GM19025 (cell line): ENCODE measurements at regions not wholly inside any gene's neighbourhood (a gene's known extent, or its start where the extent isn't known, plus 50 kb on each side); places are given as distances from the start of the nearest gene placed in this dataset.

ENCODE experiments used
- ATAC-seq: cut with Tn5 transposase; IDR thresholded peaks from one replicate; pipeline ENCODE4 v1.9.1; 2021; ENCODE audit warnings: mild to moderate bottlenecking, low read depth, moderate library complexity; ENCODE audit not compliant: unreplicated experiment

DNA sequence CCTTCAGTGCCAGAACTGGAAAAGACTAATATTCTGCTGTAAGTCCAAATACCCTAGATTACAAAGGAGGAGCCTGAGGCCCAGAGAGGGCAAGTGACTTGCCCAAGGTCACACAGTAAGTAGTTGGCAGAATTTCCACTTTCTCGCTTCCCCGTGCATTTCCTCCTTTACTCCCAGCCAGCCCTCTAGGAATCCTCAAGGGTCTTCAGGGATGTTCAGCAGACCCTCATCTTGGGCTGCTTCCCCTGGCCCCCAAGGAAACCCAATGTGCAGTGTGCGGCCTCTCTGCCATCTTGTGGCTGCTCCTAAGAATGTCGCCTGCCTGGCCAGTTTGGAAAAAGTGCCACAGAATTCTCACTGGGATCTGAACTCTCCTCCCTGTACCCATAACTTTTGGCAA lies 217.7 kb upstream of the LRFN2 start:
- no peak for ATAC-seq

DNA sequence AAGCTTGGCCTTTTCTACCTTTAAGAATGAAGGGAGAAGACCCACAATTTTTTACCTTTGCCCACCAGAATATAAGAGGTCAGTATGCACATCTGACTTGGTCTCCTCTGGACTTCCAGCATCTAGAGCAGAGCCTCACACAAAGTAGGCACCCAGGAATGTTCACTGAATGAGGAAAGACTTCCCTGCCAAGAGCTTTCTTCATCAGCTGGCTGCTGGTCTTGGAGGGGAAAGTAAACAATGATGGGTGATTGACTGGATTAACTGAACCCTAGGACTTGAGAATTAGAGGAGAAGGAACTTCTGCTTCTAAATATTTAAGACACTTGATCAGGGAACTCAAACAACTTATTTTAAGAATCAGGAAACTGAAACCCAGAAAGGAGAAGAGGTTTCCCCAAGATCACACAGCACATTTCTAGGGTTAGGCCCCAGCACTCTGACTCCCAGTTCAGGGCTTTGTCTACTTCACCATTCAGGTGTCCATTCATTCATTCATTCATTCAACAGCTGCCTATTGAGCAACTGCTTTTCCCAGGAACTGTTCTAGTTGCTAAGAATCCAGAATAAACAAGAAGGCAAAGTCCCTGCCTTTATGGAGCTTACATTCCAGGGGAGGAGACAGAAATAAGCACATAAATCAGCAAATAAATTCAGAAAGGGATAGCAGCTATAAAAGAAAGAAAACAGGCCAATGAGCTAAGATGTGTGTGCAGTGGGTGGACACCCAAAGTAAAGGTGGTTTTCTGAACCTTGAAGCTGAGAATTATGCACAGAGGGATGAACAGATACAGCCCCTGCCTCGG lies 216.9 kb upstream of the LRFN2 start:
- ATAC-seq = no peak

DNA sequence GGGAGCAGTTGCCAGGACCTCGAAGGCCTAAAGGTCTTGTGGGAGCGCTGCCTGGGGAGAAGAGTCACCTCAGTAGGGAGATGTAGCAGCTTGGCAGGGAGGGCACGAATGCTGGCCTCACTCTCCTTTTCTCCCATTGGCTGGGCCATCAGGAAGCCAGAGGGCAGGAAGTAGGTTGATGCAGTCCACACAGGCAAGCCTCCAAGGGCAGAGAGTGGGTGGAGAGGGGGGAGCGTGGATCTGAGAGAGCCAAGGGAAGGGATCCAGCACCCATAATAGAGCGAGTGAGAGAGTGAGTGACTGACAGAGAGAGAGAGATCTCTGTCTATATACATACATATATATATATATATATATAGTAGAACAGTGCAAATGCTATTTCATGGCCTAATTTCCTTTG lies 215.3 kb upstream of the LRFN2 start:
- no peak for ATAC-seq

DNA sequence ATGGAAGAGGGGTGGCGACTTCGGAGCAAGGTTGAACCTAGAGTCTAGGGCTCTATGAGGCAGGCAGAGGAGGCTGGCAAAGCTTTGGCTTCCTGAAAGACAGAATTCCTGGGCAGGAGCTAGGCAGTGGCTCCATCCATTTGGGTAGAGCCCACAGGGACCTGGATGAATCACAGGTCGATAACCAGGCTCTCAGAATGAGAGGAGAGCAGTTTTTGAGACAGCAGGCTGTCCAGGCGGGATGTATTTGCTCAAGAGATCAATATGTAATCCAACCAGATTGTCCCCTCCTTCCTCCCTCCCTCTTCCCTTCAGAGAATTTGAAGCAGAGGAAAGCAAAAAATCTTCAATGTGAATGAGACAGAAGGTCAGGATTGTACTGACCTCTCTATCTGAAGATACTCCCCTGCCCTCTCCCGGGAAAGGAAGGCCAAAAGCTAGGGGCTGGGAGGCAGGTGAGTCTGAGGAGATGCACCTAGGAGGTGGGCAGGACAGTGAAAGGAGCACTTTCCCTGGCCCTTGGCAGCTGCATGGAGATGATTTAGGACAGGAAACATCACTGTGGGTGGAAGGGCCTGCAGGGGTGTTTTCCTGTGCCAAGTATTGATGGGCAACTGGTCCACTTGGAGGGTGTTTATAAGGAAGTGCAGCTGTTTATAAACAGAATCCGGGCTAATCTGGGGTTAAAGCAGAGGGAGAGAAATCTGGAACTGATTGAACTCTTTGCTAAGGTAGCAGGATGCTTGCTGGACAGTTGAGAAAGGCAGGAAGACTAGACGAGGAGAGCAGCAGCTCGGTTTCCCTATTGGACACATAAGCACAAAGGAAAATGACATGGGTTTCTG lies 212.4 kb upstream of the LRFN2 start:
- no peak for ATAC-seq

DNA sequence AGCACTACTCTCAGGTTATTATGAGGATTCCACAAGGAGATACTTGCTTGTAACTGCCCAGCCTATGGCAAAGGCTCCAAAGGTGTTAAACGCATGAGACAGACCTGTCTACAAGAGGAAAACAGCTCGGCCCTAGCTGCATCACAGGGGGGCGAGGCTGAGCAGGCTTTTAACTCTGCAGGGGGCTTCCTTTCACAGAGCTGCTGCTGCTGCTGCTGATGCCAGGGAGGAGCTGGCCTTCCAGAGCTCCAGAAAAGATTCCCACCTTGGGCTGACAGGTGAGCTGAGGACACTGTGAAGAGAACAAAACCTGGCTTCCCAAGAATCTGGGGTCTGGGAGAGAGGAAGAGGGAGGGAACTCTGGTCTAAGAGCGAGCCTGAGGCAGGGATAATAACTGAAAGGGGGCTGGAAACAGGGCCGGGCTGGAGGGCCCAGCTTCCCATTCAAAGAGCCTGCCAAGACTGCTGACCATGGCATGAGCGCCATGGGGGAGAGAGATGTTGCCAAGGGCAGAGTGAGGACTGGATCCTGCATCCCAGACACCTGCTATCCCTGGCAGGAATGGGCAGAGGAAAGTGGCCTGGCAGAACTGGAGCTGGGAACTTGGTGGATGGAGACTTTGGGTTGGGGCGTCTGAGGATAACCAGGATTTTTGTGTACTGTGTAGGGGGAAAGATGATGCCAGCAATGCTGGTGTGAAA lies 211.1 kb upstream of the LRFN2 start:
- no peak for ATAC-seq

DNA sequence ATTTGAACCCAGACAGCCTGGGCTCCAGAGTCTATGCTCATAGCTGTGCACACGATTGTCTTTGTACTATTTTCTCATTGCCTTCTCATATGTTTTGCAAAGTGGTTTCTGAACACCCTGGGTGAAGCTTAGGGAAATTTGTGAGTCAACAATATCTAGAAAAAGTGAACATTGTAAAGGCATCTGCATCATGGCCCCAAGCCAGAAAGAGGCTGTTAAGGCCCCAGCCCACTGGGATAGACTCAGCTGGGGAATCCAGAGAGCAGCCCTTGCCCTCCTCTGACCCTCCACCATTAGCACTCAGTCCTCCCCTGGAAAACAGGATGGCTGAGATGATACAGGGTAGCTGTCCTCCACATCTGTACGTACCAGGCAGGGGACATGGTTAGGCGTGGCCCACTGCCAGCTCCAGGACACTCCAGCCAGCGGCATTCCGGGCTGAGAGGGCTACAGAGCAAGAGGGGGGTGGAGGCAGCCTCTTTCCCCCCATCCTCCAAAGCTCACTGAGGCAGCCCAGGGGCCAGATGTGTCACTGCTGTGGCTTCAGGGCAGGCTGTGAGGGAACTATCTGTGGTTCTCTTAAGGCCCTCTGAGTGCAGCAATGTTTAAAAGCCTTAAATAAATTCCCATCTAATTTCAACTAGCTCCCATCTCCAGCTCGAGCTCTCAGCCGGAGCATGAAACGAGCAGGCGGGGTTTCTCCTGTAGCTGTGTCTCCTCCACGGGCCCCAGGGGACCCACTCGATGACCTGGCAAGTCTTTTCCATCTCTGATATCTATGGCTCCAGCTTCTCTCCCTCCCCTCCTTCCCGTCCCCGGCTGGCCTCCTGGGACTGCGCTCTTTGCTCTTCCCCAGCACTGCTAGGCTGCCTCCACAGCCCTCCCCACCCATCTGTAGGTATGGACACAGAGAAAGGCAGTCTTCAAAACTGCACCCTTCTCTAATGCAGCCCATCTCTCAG lies 209.4 kb upstream of the LRFN2 start:
- ATAC-seq = no peak

DNA sequence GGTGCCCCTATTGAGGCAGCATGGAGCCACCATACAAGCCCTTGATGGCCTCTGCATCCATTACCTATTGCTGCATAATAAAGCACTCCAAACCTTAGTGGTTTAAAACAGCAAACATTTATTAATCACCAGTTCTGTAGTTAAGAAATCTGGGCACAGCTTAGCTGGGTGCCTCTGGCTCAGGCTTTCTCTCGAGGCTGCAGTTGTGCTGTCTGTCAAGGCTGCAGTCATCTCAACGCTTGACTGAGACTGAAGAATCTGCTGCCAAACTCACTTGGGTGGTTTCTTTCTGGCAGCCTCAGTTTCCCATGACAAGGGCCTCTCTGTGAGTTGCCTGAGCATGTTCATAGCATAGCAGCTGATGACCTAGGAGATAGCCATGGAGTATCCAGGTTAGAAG lies 207.4 kb upstream of the LRFN2 start:
- ATAC-seq = no peak

DNA sequence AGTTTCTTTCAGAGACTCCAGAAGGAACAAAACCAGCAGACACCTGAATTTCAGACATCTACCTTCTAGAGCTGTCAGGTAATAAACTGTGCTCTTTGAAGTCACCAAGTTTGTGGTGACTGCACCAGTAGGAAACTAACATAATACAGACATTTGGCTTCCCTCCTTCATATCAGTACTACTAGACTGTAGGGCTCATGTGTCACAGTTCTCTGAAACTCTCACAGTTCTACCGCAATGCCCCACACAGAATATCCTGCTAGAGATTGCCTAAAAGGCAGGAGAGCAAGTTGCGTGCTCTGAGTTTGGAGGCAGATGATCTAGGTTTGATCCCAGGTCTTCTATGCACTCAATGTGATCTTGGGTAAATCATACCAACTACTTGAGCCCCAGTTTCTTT lies 205.0 kb upstream of the LRFN2 start:
- no peak for ATAC-seq

DNA sequence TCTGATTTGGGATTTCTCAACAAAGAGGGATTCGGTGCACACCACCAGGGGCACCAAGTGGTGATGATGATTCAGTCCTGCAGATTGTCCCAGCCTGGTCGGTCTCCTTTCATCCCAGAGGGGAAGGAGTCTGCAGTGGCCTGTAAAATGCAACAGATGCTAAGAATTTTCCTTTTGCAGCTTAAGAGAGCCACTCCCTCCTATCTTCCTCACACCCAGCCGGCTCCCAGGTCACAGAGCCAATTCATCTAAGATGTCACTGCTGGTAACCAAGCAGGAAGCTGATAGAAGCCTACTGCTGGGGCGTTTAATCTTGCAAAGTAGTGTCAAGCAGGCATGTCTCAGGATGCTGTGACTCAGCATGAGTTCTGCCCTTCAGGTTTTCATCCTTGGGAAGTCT lies 203.8 kb upstream of the LRFN2 start:
- no peak for ATAC-seq

DNA sequence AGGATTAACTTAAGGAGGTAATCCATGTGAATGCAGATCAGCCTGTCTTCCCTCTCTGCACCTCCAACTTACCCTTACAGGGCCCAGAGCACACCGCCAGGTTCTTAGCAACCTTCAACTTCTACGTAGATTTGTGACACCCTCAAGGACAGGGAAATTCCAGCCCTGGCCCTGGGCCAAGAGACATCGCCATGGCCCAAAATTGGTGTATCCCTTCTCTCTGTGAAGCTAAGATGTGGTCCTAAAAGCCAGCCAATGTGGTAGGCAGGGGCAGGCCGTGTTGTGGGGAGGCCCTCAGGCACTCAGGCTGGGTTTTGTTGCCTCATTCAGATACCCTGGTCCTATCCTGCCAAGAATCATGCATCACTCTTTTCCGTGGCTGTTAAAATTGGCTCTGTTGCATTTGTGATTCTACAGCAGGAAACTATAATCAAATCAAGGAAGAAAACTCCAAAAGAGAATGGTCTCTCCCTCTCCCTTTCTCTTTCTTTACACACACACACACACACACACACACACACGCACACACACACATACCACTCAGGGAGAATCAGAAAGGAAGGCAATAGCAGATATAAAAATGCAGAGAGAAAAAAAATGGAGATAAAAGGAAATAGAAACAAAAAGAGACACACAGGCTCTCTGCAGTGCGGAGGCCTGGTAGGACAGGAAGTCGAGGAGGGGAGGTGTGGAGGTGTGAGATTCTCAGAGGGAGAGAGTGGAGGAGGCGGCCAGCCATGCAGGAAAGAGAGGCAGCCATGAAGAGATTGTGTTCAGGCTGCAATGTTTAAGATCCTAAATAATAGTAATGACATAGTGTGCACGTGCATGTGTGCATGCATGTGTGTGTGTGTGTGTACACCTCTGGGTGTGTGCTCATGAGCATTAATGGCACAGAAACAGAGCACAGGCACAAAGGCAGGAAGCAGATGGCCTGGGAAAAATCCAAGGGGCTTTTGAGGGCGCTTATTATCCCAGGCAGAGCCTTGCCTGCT lies 201.8 kb upstream of the LRFN2 start:
- no peak for ATAC-seq

DNA sequence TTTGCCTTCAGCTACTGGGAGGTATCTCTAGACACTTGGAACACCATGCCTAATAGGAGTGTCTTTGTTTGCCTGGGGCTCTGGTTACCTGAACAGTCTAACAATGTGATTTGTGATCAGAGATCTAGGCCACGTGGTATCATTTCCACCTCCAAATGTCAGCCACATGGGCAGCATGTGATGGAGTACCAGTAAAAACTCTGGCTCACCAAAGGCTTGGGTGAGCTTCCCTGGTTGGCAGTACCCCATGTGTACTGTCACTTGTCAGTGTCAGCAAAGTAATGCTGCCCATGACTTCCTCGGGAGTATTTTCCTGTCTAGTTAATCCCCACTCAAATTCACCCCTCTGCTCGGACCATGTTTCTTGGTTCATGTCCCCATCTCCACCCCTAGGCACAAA lies 195.2 kb upstream of the LRFN2 start:
- ATAC-seq = no peak

DNA sequence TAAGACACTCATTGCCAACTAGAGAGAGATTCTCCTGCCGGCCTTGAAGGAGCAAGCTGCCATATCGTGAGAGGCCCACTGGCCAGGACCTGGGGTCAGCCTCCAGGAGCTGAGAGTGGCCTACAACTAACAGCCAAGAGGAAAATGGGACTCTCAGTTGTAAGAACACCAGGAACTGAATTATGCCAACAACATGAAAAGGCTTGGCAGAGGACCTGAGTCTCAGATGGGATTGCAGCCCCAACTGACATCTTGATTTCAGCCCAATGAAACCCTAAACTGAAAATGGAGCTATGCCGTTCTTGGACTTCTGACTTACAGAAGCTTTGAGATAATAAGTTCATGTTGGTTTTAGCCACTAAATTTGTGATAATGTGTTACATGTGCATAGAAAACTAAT lies 193.5 kb upstream of the LRFN2 start:
- ATAC-seq = no peak

DNA sequence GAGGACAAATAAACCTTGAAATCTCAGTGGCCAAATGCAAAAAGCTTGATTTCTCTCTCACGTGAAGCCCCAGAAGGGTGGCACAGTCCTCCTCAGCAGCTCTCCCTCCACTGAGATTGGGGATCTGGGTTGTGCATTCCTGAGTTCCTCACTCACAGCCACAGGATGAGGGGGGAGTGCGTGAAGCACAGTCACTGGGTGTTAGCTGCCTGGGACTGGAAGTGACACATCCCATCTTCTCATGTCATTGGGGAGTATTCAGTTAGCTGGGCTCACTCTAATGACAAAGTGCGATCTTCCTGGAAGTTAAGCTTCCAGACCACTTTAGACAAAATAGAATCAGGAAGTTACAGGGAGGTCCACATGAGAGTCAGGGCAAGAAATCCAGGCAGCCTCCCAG lies 192.2 kb upstream of the LRFN2 start:
- ATAC-seq = no peak

DNA sequence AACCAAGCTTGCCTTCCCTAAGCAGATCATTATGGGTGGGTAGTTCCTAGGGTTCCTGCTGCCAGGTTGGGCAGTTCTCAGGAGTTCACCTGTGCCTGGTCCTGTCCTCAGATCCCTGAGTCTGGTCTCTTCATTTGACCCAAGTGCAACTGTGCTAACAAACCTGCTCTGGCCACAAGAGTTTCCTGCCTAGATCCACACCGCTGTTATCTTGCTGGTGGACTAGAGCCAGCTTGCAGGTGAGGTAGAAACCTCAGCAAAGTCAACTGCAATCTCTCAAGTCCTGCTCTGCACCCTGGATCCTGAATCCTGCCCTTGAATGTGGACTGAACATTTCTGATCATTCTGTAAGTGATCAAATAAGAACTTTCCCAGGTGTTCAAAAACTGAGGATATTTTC lies 191.8 kb upstream of the LRFN2 start:
- no peak for ATAC-seq

DNA sequence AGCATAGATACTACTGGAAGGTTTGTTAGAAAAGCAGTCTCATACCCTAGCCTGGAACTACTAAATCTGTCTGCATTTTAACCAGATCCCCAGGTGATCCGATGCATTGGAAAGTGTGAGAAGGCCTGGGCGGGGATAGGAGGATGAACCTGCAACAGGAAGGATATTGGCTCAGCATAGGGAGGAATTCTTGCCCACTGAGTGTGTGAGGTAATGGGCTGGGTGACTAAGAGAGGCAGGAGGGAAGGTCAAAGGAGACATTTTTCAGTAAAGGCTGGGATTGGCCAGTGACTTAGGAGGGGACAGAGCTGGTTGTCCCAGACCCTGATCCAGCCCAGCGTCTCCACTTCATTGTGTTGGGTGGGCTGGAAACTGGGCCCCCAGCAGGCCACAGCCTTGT lies 191.0 kb upstream of the LRFN2 start:
- ATAC-seq = no peak

DNA sequence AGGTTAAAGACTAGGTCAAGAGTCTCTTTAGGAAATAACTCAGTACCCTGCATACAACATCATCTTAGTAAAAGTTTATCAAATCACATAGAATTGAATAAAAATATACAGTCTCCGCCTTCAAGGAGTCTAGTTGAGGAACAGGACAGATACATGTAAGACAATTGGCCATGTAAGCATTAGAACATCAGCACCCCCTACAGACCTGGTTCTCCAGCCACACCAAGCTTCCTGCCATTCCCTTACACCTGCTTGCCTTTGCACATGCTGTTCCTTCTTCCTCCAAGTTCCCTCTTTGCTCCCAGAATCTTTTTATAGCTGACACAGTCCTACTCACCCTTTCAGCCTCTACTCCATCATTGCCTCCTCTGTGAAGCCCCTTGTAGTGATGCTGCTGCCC lies 187.8 kb upstream of the LRFN2 start:
- no peak for ATAC-seq

DNA sequence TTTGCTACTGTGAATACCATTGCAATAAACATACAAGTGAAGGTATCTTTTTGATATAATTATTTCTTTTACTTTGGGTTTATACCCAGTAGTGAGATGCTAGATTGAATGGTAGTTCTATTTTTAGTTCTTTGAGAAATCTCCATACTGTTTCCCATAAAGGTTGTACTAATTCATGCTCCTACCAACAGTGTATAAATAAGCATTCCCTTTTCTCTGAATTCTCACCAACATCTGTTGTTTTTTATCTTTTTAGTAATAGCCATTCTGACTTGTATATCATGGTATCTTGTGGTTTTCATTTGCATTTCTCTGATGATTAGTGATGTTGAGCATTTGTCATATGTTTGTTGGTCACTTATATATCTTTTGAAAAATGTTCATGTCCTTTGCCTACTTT lies 183.6 kb upstream of the LRFN2 start:
- ATAC-seq = no peak

DNA sequence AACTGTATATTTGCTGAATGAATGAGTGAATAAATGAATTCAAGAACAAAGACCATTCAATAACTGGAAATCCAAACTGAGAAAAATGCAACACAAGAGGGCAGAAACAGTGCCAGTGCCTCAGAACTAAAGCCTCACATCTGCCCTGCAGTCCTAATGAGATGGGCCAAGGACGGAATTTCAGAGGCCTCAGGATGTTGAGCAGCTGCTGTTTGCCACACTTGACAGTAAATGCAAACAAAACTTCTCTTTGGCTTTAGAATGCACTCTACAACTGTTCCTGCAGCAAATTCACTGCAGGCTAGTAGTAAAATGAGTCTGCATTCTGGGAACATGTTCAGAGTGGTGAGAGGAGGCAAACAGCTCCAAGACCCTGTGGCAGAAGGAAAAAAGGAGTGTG lies 177.6 kb upstream of the LRFN2 start:
- no peak for ATAC-seq

DNA sequence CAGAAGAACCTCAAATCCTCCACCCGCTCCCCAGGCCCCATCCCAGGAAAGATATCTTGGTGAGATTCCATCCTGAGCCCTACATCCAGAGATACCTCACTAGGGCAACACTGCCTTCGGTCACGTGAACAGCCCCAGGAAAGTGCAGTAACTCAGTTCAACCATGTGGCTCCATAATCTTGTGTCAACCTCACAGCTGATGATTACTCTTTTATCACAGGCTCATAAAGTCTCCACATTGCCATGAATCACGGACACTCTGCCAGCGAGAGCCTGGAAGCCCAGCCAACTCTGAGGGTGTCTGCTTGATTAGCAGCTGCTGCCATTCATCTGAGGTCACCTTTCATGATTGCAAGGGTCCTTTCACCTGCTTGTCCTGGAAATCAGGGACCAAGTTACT lies 175.8 kb upstream of the LRFN2 start:
- ATAC-seq = no peak
